Gastroesophageal sphincter (tissue), 4 donors: ENCODE measurements at regions not wholly inside any gene's neighbourhood (a gene's known extent, or its start where the extent isn't known, plus 50 kb on each side); places are given as distances from the start of the nearest gene placed in this dataset.

Source experiments
- ATAC-seq: fragments of 150-250 bp; one replicate; pipeline ENCODE4 v1.9.1; 2016; ENCODE audit warnings: mild to moderate bottlenecking, moderate library complexity
- H3K27ac ChIP-seq, 4 donors: fragments of 200-600 bp; sonication (generic) in 3 of 4; 1 replicate in 3 of 4; 2 replicates in 1 of 4; pipeline ENCODE4 v1.5.1; 2016 to 2019
- H3K27me3 ChIP-seq: fragments of 200-600 bp; sonication (generic); one replicate; pipeline ENCODE4 v1.5.1; 2019
- H3K36me3 ChIP-seq, 2 donors: fragments of 200-600 bp; sonication (generic); one replicate each; pipeline ENCODE4 v1.5.1; 2019; ENCODE audit warnings: control low read depth in 1 of 2
- H3K4me1 ChIP-seq, 3 donors: fragments of 200-600 bp; sonication (generic); 1 replicate in 2 of 3; 2 replicates in 1 of 3; pipeline ENCODE4 v1.5.1; 2016 to 2019; ENCODE audit warnings: control low read depth in 2 of 3
- H3K4me3 ChIP-seq, 2 donors: fragments of 200-600 bp; sonication (generic); one replicate each; pipeline ENCODE4 v1.5.1; 2019; ENCODE audit warnings: mild to moderate bottlenecking in 1 of 2, moderate library complexity in 1 of 2
- H3K9me3 ChIP-seq, 3 donors: fragments of 200-600 bp; sonication (generic); one replicate each; pipeline ENCODE4 v1.5.1; 2017 to 2019; ENCODE audit warnings: control low read depth in 2 of 3
- CTCF ChIP-seq, 4 experiments: fragments of 200-600 bp in 2 of 4; fragments of 450-650 bp in 2 of 4; sonication (generic) in 1 of 4; IDR thresholded peaks; one replicate each; pipeline ENCODE4 v1.5.1; 2017 to 2019; ENCODE audit warnings: antibody characterized with exemption in 4 of 4, mild to moderate bottlenecking in 2 of 4, moderate library complexity in 2 of 4
- EP300 ChIP-seq: sonication (generic); formaldehyde crosslinking; IDR thresholded peaks from one replicate; pipeline ENCODE4 v1.6.1; 2017; ENCODE audit warnings: antibody characterized with exemption, mild to moderate bottlenecking
- POLR2A ChIP-seq, 2 donors: fragments of 450-650 bp; IDR thresholded peaks; one replicate each; pipeline ENCODE4 v1.6.1; 2017; ENCODE audit warnings: antibody characterized with exemption in 2 of 2, mild to moderate bottlenecking in 2 of 2, moderate library complexity in 1 of 2
- POLR2AphosphoS5 ChIP-seq: sonication (generic); formaldehyde crosslinking; IDR thresholded peaks from one replicate; pipeline ENCODE4 v1.6.1; 2017; ENCODE audit warnings: antibody characterized with exemption
- WGBS, 2 donors: methylation state at CpG; one replicate each; pipeline ENCODE4 v1.1.5; 2018; ENCODE audit warnings: low coverage in 1 of 2; 5-methylcytosine and 5-hydroxymethylcytosine counted together

- H3K9me3 ChIP-seq: no peaks in the 10 kb centered on the region
- ATAC-seq: no peak
- H3K27ac ChIP-seq: peak overlapping the region; percentile 45 to 89 (median 86)
- H3K27me3 ChIP-seq: peaks cover 3% of the 10 kb centered on the region
- 0% methylated on average over 3 to 10 of the region's 50 CpGs for WGBS, 2 donors
- H3K4me1 ChIP-seq: peaks cover 0 to 57% (median 20%) of the 10 kb centered on the region in 3 donors
- peak overlapping the region; percentile 27 to 69 for H3K4me3 ChIP-seq
- H3K36me3 ChIP-seq: no peaks in the 10 kb centered on the region
- TF ChIP-seq POLR2AphosphoS5 (no peak), CTCF (IDR thresholded peaks at IDR 0.05) (peak in 1 of 4 experiments; percentile 15)
Measured at GRCh38 chr4:24471486-24472160, 112.7 kb downstream of the DHX15 start.

- ATAC-seq: peak; percentile 11
- H3K27ac ChIP-seq: peak overlapping the region; percentile 45 to 89 (median 86)
- no peaks in the 10 kb centered on the region for H3K36me3 ChIP-seq
- H3K27me3 ChIP-seq: no peaks in the 10 kb centered on the region
- TF ChIP-seq EP300 (no peak), POLR2A (IDR thresholded peaks at IDR 0.05) (no peak), POLR2AphosphoS5 (peak; percentile 7), CTCF (IDR thresholded peaks at IDR 0.05) (no peak)
- no peaks in the 10 kb centered on the region for H3K9me3 ChIP-seq
- peak overlapping the region; percentile 27 to 69 for H3K4me3 ChIP-seq
- H3K4me1 ChIP-seq: peaks cover 0 to 57% (median 20%) of the 10 kb centered on the region in 3 donors
- 0% methylated on average over 4 to 15 of the region's 90 CpGs for WGBS, 2 donors
Measured at GRCh38 chr4:24470666-24471485, 113.5 kb downstream of the DHX15 start.

- ATAC-seq: no peak
- 68 to 80% methylated on average over 1 to 4 of the region's 5 CpGs for WGBS, 2 donors
- H3K4me1 ChIP-seq: peaks cover 0 to 49% (median 13%) of the 10 kb centered on the region in 3 donors
Measured at GRCh38 chr4:24468071-24468470, 116.3 kb downstream of the DHX15 start.

GRCh38 chr4:24464566-24464965 is 119.8 kb downstream of the DHX15 start:
- no peak for ATAC-seq
- TF ChIP-seq EP300: no peak
- TF ChIP-seq POLR2AphosphoS5: no peak
- TF ChIP-seq POLR2A (IDR thresholded peaks at IDR 0.05): no peak
- TF ChIP-seq CTCF (IDR thresholded peaks at IDR 0.05): no peak
- Histone ChIP-seq H3K27ac (no peak overlapping the region), H3K9me3 (no peaks in the 10 kb centered on the region), H3K4me3 (no peak overlapping the region), H3K36me3 (no peaks in the 10 kb centered on the region), H3K27me3 (no peaks in the 10 kb centered on the region), H3K4me1 (peaks cover 0 to 18% (median 0%) of the 10 kb centered on the region in 3 donors)
- 89 to 94% methylated on average over 5 to 7 of the region's 7 CpGs for WGBS, 2 donors

More at GRCh38 chr4:24468071-24468470, 116.3 kb downstream of the DHX15 start:
- H3K27ac ChIP-seq: peak overlapping the region in 3 of 4 donors; percentile 85 to 89 (median 88)
- no peak overlapping the region for H3K4me3 ChIP-seq
- no peaks in the 10 kb centered on the region for H3K27me3 ChIP-seq
- no peaks in the 10 kb centered on the region for H3K36me3 ChIP-seq
- H3K9me3 ChIP-seq: no peaks in the 10 kb centered on the region
- no peak for TF ChIP-seq CTCF (IDR thresholded peaks at IDR 0.05)
- no peak for TF ChIP-seq POLR2AphosphoS5
- no peak for TF ChIP-seq POLR2A (IDR thresholded peaks at IDR 0.05)
- TF ChIP-seq EP300: no peak
